Bone marrow (tissue), 2 donors: ENCODE measurements at regions not wholly inside any gene's neighbourhood (a gene's known extent, or its start where the extent isn't known, plus 50 kb on each side); places are given as distances from the start of the nearest gene placed in this dataset.

Experiments used
- DNase-seq, 2 donors: peaks; one replicate each; lab custom pipeline; 2025; lab: John Stamatoyannopoulos, UW

GRCh38 chr4:54495091-54495490, 162.7 kb upstream of the KIT start:
- DNase-seq = no peak

- DNase-seq = no peak
Observed at GRCh38 chr4:54495641-54496040, 162.1 kb upstream of the KIT start.

- DNase-seq = no peak
Observed at GRCh38 chr4:54496412-54496811, 161.3 kb upstream of the KIT start.

GRCh38 chr4:54497947-54498346, 159.8 kb upstream of the KIT start:
- no peak for DNase-seq

- DNase-seq = no peak
Observed at GRCh38 chr4:54498661-54499111, 159.1 kb upstream of the KIT start.

GRCh38 chr4:54499308-54500074, 158.3 kb upstream of the KIT start:
- DNase-seq = no peak

GRCh38 chr4:54505362-54505761, 152.4 kb upstream of the KIT start:
- no peak for DNase-seq

- DNase-seq = no peak
Observed at GRCh38 chr4:54505996-54506395, 151.8 kb upstream of the KIT start.

- DNase-seq = no peak
Observed at GRCh38 chr4:54509057-54509456, 148.7 kb upstream of the KIT start.

- no peak for DNase-seq
Observed at GRCh38 chr4:54513204-54513603, 144.6 kb upstream of the KIT start.

GRCh38 chr4:54513741-54514140, 144.0 kb upstream of the KIT start:
- DNase-seq = no peak

GRCh38 chr4:54516556-54517215, 141.1 kb upstream of the KIT start:
- no peak for DNase-seq

GRCh38 chr4:54517781-54518444, 139.8 kb upstream of the KIT start:
- DNase-seq = no peak

GRCh38 chr4:54525602-54526001, 132.2 kb upstream of the KIT start:
- DNase-seq = no peak

- no peak for DNase-seq
Observed at GRCh38 chr4:54526560-54526959, 131.2 kb upstream of the KIT start.

- no peak for DNase-seq
Observed at GRCh38 chr4:54527532-54527931, 130.2 kb upstream of the KIT start.

- DNase-seq = peak; percentile 2 to 14
Observed at GRCh38 chr4:54539500-54540029, 118.2 kb upstream of the KIT start.

GRCh38 chr4:54540931-54541330, 116.8 kb upstream of the KIT start:
- no peak for DNase-seq

GRCh38 chr4:54541426-54542118, 116.2 kb upstream of the KIT start:
- no peak for DNase-seq

- no peak for DNase-seq
Observed at GRCh38 chr4:54542119-54542438, 115.7 kb upstream of the KIT start.

- no peak for DNase-seq
Observed at GRCh38 chr4:54542540-54543041, 115.2 kb upstream of the KIT start.
